SK-N-MC (cell line): ENCODE measurements at regions not wholly inside any gene's neighbourhood (a gene's known extent, or its start where the extent isn't known, plus 50 kb on each side); places are given as distances from the start of the nearest gene placed in this dataset.

Experiments used
- DNase-seq: peaks from one replicate; pipeline ENCODE4 v3.0.0-alpha.2; 2011; ENCODE audit warnings: low read depth, low spot score
- H3K27ac ChIP-seq: fragments of 200-600 bp; sonication (generic); 2 replicates; pipeline ENCODE4 v1.5.1; 2016; ENCODE audit warnings: mixed run types
- H3K36me3 ChIP-seq: fragments of 200-600 bp; sonication (generic); 2 replicates; pipeline ENCODE4 v1.6.1; 2017; ENCODE audit warnings: antibody characterized with exemption, low read length, mixed read lengths; ENCODE audit not compliant: insufficient read depth
- H3K4me3 ChIP-seq: fragments of 200-600 bp; sonication (generic); 2 replicates; pipeline ENCODE4 v1.5.1; 2016
- H3K9ac ChIP-seq: fragments of 200-600 bp; sonication (generic); 2 replicates; pipeline ENCODE4 v1.8.0; 2017; ENCODE audit warnings: mixed run types, mixed read lengths; ENCODE audit not compliant: insufficient read length
- H3K9me3 ChIP-seq: fragments of 200-600 bp; sonication (generic); 2 replicates; pipeline ENCODE4 v1.6.1; 2017; ENCODE audit warnings: low read depth, mild to moderate bottlenecking, antibody characterized with exemption, low read length, moderate library complexity, mixed read lengths
- EZH2 ChIP-seq: fragments of 200-600 bp; sonication (generic); IDR thresholded peaks from one replicate; pipeline ENCODE4 v1.6.1; 2017; ENCODE audit warnings: antibody characterized with exemption
- FOXP2 ChIP-seq: optimal IDR thresholded peaks from 2 replicates; pipeline ENCODE3; 2011; ENCODE audit warnings: mild to moderate bottlenecking, moderate library complexity; ENCODE audit not compliant: insufficient read depth; ENCODE audit errors: extremely low read length, control extremely low read depth
- POLR2AphosphoS5 ChIP-seq: IDR thresholded peaks from 2 replicates; pipeline ENCODE4 v1.6.1; 2012; ENCODE audit warnings: mild to moderate bottlenecking, low read depth, low read length, borderline replicate concordance

DNA sequence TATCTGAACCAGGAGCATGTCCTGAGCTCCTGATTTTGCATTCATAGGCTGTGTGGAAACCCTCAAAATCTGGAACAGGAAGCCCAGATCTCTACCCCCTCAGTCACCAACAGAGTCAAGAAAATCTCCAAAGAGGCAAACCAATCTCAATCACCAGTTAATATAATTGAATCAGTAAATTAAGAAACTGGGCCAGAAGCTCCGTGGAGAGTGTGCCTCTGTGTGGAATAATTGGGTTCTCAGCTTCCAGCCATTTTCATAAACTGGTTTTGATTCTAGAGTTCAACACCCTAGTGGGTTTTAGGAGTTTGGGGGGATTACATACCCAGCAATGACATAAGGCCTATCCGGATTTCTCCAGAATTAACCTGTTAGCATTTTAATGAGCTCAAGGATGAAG lies 362.9 kb downstream of the IRX2 start:
- TF ChIP-seq FOXP2 (no peak), POLR2AphosphoS5 (no peak), EZH2 (no peak)

GRCh38 chr5:2387634-2388325 lies 363.7 kb downstream of the IRX2 start:
- H3K9me3 ChIP-seq: no peaks in the 10 kb centered on the region
- no peak for DNase-seq

More for the DNA sequence above, 362.9 kb downstream of the IRX2 start:
- H3K36me3 ChIP-seq: no peaks in the 10 kb centered on the region
- no peaks in the 10 kb centered on the region for H3K9me3 ChIP-seq
- no peak overlapping the region for H3K9ac ChIP-seq
- H3K27ac ChIP-seq: no peak overlapping the region
- no peak overlapping the region for H3K4me3 ChIP-seq
- no peak for DNase-seq

DNA sequence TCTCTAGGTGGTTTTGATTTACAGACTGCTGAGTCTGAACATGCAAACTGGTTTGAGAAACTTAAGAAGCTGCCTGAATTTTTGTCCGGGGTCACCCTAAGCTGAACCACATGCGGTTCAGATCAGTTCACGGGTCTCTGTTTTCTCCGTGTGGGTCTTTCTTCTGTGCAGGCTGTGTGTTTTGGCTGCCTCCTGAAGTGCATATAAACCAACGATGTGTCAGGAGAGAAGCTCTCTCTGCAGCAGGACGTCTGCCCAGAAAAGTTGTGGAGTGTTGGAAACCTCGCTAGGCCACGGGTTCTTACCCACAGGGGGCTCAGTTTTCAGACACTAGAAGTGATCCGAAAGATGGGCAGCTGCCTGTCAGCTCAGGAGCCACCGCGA lies 364.2 kb downstream of the IRX2 start:
- Histone ChIP-seq H3K27ac (no peak overlapping the region), H3K36me3 (no peaks in the 10 kb centered on the region), H3K9me3 (no peaks in the 10 kb centered on the region), H3K9ac (no peak overlapping the region), H3K4me3 (no peak overlapping the region)
- no peak for DNase-seq
- TF ChIP-seq POLR2AphosphoS5: no peak
- no peak for TF ChIP-seq EZH2
- no peak for TF ChIP-seq FOXP2

More at GRCh38 chr5:2387634-2388325, 363.7 kb downstream of the IRX2 start:
- Histone ChIP-seq H3K4me3 (no peak overlapping the region), H3K27ac (no peak overlapping the region), H3K36me3 (no peaks in the 10 kb centered on the region), H3K9ac (no peak overlapping the region)
- TF ChIP-seq FOXP2 (no peak), EZH2 (no peak), POLR2AphosphoS5 (no peak)

DNA sequence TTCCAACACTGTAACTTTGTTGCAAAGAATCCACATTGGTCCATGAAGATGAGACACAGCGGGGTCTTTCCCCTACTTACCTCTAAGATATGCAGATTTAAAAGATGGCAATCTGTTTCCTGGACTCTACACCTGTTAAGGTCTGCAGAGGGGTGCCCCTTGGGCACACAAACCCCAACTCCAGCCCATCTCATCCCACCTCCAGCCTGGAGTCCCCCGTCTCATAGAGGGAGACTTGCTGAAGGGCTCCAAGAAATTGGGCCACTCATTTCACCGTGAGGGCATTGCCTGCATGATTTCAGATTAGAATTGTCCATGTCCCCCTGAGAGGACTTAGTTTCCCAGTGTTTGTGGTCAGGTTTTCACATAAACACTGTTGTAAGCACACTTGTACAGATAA lies 365.7 kb downstream of the IRX2 start:
- H3K9ac ChIP-seq: no peak overlapping the region
- no peak for DNase-seq
- no peaks in the 10 kb centered on the region for H3K9me3 ChIP-seq
- H3K36me3 ChIP-seq: no peaks in the 10 kb centered on the region
- no peak for TF ChIP-seq POLR2AphosphoS5
- TF ChIP-seq FOXP2: no peak
- H3K27ac ChIP-seq: no peak overlapping the region
- no peak overlapping the region for H3K4me3 ChIP-seq

DNA sequence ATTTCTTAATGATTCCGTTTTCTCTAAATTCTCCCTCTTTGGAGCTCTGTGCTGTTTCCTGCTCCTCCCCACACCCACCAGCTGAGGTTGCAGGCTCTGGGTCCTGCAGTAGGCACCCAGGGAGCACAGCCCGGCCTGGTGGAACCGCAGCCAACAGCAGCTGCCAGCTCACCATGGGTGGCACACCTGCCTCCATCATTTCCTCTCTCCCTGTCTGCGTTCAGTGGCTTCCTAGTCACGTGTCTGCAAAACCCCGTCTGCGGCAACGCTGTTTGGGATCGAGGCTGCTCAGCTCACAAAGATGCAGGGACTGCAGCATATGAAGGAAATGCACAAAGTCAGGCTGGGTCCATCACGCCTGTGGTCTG lies 367.8 kb downstream of the IRX2 start:
- Histone ChIP-seq H3K4me3 (no peak overlapping the region), H3K9ac (no peak overlapping the region), H3K36me3 (no peaks in the 10 kb centered on the region), H3K27ac (no peak overlapping the region), H3K9me3 (no peaks in the 10 kb centered on the region)
- DNase-seq: no peak
- TF ChIP-seq POLR2AphosphoS5 (no peak), EZH2 (no peak), FOXP2 (no peak)

DNA sequence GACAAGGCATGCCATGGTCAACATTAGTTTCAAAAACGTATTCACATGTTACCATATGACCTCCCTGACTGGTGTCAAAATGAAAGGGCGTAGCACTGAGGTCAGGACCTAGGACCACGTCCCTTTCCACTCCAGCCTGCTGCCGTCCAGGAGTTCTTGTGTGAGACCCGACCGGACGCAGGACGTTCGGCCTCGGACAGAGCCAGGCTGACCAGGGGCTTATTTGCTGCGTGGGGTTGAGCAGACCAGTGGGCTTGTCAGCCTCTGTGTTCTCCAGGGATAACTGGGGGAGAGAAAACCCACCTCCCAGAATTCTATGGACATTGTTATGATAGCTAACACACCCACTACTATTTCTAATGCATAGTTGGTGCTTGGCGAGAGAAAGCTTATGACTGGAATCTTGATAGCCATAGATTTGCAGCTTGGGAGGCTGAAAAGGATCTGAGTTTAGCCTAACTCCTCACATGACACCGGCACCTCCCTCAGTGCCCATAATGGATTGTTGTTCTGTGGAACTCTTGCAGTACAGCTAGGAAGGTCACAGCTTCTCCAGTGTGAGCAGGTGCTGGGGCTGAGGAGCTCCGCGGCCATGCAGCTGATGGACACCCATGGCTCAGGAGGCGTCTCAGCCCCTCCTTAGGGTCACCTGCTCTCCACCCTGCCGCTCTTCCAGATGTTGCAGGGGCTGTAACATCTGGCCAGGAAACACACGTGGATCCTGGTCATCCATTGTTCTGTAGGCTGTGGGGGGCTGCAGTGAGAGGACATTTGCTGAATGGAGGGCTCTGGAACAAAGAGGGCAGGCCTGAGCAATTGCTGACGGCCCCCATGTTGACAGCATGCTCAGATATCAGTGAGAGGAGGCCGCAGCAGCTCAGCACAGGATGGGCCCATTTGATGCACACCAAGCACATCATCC lies 368.4 kb downstream of the IRX2 start:
- H3K9ac ChIP-seq: no peak overlapping the region
- DNase-seq: no peak
- no peak overlapping the region for H3K27ac ChIP-seq
- no peak overlapping the region for H3K4me3 ChIP-seq
- TF ChIP-seq FOXP2 (no peak), POLR2AphosphoS5 (no peak), EZH2 (no peak)
- no peaks in the 10 kb centered on the region for H3K9me3 ChIP-seq
- H3K36me3 ChIP-seq: no peaks in the 10 kb centered on the region

DNA sequence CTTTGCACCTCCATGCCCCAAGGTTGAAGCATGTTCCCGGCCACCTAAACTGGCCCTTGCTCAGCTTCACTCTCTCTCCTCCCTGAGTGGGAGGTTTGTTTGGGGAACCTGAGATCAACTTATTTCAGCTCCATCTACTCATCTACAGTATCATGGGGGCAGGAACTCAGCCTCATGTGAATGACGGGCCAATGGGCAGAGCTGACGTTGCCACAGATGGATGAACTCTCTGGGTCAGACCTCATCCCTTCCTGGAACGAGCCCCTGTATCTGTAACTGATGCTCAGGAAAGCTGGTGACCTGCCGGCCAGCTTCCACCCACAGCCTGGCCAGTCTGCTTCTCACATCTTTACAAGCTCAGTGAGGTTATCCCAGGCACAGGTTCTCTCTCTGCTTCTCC lies 369.6 kb downstream of the IRX2 start:
- H3K27ac ChIP-seq: no peak overlapping the region
- no peak overlapping the region for H3K4me3 ChIP-seq
- no peak for DNase-seq
- TF ChIP-seq EZH2 (no peak), POLR2AphosphoS5 (no peak), FOXP2 (no peak)
- no peaks in the 10 kb centered on the region for H3K9me3 ChIP-seq
- no peaks in the 10 kb centered on the region for H3K36me3 ChIP-seq
- H3K9ac ChIP-seq: no peak overlapping the region

DNA sequence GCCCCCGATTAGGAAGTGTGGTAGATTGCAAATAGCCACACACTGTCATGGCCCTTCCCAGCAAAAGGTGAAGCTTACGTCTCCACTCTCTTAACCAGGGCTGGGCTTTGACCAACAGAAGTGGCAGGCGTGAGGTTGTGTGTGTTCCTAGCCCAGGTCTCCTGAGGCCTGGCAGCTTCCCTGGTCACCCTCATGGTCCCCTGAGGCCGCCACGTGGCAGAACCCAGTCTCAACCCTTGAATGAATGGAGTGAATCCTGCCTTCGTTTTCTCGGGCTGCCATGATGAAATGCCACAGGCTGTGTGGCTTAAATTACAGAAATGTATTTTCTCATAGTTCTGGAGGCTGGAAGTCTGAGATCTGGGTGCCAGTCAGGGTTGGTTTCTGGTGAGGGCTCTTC lies 370.4 kb downstream of the IRX2 start:
- Histone ChIP-seq H3K27ac (no peak overlapping the region), H3K9me3 (no peaks in the 10 kb centered on the region), H3K4me3 (no peak overlapping the region), H3K36me3 (no peaks in the 10 kb centered on the region), H3K9ac (no peak overlapping the region)
- no peak for TF ChIP-seq FOXP2
- TF ChIP-seq POLR2AphosphoS5: no peak
- no peak for TF ChIP-seq EZH2
- DNase-seq: no peak
